Activated CD4-positive, alpha-beta T cell treated with anti-CD3 and anti-CD28 coated beads, Interleukin-2, amount 10 ng/mL, durations not matched to agents 24 days and 14 days (primary cell): ENCODE measurements at regions not wholly inside any gene's neighbourhood (a gene's known extent, or its start where the extent isn't known, plus 50 kb on each side); places are given as distances from the start of the nearest gene placed in this dataset.

ENCODE experiments used
- DNase-seq: peaks from one replicate; pipeline ENCODE4 v3.0.0; 2022
- H3K27ac Mint-ChIP-seq: one replicate; pipeline ENCODE4 v1.8.0; 2022; ENCODE audit warnings: mild to moderate bottlenecking, mixed read lengths
- H3K27me3 Mint-ChIP-seq: one replicate; pipeline ENCODE4 v1.8.0; 2022; ENCODE audit warnings: mixed read lengths
- H3K36me3 Mint-ChIP-seq: one replicate; pipeline ENCODE4 v1.8.0; 2022; ENCODE audit warnings: low read depth, mild to moderate bottlenecking, mixed read lengths
- H3K4me1 Mint-ChIP-seq: one replicate; pipeline ENCODE4 v1.8.0; 2021; ENCODE audit warnings: mixed read lengths
- H3K4me3 Mint-ChIP-seq: one replicate; pipeline ENCODE4 v1.8.0; 2022; ENCODE audit warnings: mild to moderate bottlenecking, moderate library complexity, mixed read lengths
- H3K9me3 Mint-ChIP-seq: one replicate; pipeline ENCODE4 v1.8.0; 2021; ENCODE audit warnings: mixed read lengths
- intact Hi-C: fragments of 100-400 bp; cut with micrococcal nuclease; formaldehyde crosslinking; loops from one replicate; pipeline ENCODE4 v1.15.1; 2023

DNA sequence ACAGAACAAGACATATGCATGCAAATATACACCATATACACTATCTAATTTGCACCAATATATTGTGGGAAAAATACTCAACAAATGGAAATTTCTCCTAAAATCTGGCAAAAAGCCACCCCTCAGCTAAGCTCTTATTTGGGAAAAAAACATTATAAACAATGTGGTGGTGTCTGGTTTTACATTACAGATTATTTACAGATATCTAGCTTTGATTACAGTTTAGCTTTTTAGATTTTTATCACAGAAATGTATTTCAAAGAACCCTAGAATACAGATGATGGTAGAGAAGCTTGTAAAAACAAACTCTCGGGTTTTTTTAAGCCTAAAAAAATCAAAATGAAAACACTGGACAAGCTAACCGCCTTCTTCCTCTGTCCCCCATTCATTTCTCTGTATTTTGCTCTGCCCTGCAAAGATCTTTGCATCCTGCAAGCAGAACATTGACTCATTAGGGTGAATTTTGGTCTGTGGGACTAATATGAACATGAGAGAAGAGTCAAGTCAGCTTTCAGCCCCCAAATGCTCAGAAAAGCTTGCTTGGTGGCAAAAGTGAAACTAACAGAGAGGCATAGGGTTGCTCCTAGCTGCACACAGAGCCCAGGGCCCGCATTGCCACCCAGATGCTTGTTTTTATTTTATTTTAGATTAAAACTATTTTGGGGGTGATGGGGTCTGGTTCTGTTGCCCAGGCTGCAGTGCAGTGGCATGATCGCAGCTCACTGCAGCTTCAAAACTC lies 88.8 kb upstream of the LYZL1 start:
- Mint-ChIP-seq H3K4me1 (no peaks in the 10 kb centered on the region), H3K9me3 (no peaks in the 10 kb centered on the region), H3K4me3 (no peak overlapping the region), H3K27ac (no peak overlapping the region), H3K27me3 (no peaks in the 10 kb centered on the region), H3K36me3 (no peaks in the 10 kb centered on the region)
- DNase-seq = no peak
- intact Hi-C loops = no loop called here

DNA sequence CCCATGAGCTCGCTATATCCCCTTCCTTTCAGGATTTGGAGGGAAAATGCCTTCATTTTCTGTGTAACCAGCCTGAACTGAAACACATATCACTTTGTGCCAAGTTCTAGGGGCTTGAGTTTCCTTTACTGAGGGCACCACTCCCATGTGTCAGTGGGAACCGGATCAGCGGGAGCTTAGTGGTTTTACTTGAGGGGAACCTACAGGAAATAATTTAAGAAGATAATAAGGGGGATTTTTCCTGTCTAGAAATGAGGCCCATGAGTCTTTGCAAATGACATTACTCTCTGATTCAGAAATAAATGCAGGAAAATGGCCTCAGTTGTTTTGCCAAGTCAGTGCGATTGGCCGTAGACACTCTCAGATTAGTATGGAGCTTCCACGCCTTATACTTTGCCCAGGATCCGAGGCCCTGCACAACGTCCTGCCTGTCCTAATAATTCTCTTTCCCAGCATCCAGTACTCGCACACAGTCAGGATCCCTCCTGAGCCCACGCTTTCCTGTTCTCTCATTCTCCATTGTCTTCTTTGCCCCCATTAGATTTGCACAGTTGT lies 86.4 kb upstream of the LYZL1 start:
- Mint-ChIP-seq H3K4me1 (no peaks in the 10 kb centered on the region), H3K27me3 (no peaks in the 10 kb centered on the region), H3K4me3 (no peak overlapping the region), H3K9me3 (no peaks in the 10 kb centered on the region), H3K36me3 (no peaks in the 10 kb centered on the region), H3K27ac (no peak overlapping the region)
- no peak for DNase-seq
- intact Hi-C loops = no loop called here

DNA sequence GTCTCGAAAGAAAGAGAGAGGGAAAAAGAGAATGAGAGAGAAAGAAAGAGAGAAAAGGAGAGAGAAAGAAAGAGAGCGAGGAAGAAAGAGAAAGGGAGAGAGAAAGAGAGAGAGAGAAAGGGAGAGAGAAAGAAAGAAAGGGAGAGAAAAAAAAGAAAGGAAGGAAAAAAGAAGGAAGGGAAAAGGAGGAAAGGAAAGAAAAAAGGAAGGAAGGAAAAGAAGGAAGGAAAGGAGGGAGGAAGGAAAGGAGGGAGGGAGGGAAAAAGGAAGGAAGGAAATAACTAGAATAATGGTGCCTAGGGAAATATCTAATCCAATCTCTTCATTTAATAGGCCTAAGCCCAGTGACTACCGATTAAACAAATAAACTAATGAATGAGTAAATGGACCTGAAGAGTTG lies 85.4 kb upstream of the LYZL1 start:
- no peaks in the 10 kb centered on the region for H3K36me3 Mint-ChIP-seq
- H3K4me3 Mint-ChIP-seq = no peak overlapping the region
- intact Hi-C loops = no loop called here
- no peak overlapping the region for H3K27ac Mint-ChIP-seq
- H3K27me3 Mint-ChIP-seq = no peaks in the 10 kb centered on the region
- no peaks in the 10 kb centered on the region for H3K4me1 Mint-ChIP-seq
- DNase-seq = no peak
- no peaks in the 10 kb centered on the region for H3K9me3 Mint-ChIP-seq

DNA sequence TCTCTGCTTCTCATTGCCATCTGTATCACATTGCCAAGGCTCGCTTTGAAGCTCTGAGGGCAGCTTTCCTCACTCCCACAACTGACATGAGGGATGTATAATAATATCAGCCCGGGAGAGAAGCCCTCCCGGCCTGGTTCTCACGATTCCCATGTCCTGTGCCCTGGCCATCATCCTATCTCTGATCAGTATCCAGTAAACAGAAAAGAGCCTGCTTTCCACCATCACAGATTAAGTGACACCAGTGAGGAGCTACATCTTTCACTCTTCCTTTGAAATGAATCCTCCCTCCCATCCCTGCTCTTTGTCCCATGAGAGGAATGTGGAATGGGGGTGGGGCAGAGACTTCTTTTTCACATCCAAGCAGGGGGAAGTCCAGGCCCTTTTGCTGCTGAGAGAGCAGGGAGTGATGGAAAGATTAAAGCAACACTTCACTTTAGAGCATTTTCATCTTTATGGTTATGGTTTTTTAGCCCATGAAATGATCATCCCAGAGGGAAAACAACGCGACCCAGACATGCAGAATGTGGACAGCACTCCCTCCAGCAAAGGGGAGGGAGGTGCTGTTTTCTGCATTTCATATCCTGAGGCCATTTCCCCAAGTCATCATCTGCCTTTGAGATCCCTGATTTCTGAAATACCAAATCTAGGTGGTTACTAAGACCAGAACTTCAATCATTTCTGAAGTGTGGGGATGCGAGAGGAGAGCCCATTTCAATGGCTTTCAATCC lies 84.6 kb upstream of the LYZL1 start:
- intact Hi-C loops = no loop called here
- no peaks in the 10 kb centered on the region for H3K4me1 Mint-ChIP-seq
- H3K9me3 Mint-ChIP-seq = no peaks in the 10 kb centered on the region
- no peak overlapping the region for H3K27ac Mint-ChIP-seq
- H3K27me3 Mint-ChIP-seq = no peaks in the 10 kb centered on the region
- no peaks in the 10 kb centered on the region for H3K36me3 Mint-ChIP-seq
- DNase-seq = no peak
- no peak overlapping the region for H3K4me3 Mint-ChIP-seq

DNA sequence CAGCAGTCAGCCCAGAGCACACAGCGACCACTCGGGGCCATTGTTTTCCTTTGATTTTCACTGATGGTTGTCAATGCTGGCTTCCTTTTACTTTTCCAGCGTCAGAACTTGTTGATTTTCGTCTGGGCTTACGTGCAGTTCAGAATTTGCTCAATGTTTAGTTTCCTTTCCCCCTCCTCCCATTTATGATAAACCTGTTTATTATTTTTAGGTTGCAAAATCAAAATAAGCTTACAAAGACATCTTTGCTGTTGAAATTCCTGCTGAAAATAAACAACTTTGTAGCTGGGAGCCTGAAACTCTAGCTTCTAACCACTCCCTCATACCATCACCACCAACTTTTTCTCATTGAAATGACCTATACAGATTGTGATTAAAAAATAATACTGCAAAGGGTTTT lies 83.1 kb upstream of the LYZL1 start:
- Mint-ChIP-seq H3K9me3 (no peaks in the 10 kb centered on the region), H3K27ac (no peak overlapping the region), H3K4me1 (no peaks in the 10 kb centered on the region), H3K27me3 (no peaks in the 10 kb centered on the region), H3K4me3 (no peak overlapping the region), H3K36me3 (no peaks in the 10 kb centered on the region)
- intact Hi-C loops = no loop called here
- DNase-seq = no peak

DNA sequence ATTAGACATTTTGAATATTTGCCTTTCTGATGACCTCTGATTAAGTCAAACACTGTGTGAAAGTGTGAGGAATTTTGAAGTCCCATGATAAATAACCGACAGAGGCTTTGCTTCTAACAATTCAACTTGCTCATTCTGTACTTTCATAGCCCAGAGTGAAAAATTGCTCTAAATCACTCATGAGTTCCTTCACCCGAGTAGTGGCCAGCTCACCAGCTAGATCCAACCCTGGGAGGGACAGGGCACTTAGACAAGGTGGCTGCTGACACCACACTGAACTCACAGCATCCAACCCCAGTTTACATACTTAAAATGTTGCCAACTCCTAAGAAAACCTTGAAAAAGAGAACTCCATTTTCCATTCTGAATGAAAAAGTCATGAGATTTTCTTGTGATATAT lies 80.0 kb upstream of the LYZL1 start:
- intact Hi-C loops = no loop called here
- no peak overlapping the region for H3K4me3 Mint-ChIP-seq
- no peak overlapping the region for H3K27ac Mint-ChIP-seq
- no peaks in the 10 kb centered on the region for H3K9me3 Mint-ChIP-seq
- no peak for DNase-seq
- no peaks in the 10 kb centered on the region for H3K36me3 Mint-ChIP-seq
- no peaks in the 10 kb centered on the region for H3K27me3 Mint-ChIP-seq
- no peaks in the 10 kb centered on the region for H3K4me1 Mint-ChIP-seq

DNA sequence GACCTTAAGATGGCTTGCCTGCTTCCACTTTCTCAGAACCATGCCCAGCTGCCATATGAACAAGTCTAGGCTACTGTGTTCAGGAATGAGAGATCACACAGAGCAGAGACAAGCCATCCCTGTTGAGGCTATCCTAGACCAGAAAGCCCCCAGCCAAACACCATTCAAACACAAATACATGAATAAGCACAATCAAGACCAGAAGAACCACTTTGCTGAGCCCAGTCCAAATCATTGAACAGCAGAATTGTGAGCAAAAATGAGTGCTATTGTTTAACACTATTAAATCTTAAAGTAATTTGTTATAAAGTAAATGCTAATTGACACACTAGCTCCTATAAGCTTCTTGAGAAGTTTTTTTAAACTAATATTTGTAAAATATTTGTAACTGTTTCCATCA lies 79.0 kb upstream of the LYZL1 start:
- intact Hi-C loops = no loop called here
- no peak for DNase-seq
- Mint-ChIP-seq H3K27ac (no peak overlapping the region), H3K36me3 (no peaks in the 10 kb centered on the region), H3K9me3 (no peaks in the 10 kb centered on the region), H3K4me3 (no peak overlapping the region), H3K4me1 (no peaks in the 10 kb centered on the region), H3K27me3 (no peaks in the 10 kb centered on the region)

DNA sequence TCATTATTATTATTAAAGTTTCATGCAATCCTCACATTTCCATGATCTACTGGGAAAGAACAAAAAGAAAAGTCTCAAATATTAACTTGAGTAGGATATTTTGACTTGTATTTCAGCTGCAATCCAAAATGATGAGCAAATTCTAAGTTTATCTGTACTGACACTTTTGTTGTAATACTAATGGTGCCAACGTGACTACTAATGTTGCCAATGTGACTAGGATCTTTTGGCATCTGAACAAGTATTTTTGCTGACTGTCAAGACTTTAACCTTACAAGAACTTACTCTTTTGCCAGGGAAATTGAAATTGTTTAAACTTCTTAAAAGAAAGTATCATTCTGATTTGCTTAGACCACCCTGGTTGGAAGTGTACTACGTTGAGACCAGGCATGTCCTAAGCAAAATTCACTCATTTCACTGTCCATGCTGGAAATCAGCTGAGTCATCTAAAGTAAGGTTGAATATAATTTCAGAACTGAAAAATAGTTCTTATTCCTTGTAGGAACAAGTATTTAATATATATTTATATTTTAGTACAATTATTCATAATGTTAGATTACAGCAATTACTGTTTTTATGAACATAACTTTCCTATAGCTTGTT lies 78.5 kb upstream of the LYZL1 start:
- H3K27ac Mint-ChIP-seq = no peak overlapping the region
- H3K9me3 Mint-ChIP-seq = no peaks in the 10 kb centered on the region
- H3K4me1 Mint-ChIP-seq = no peaks in the 10 kb centered on the region
- H3K36me3 Mint-ChIP-seq = no peaks in the 10 kb centered on the region
- DNase-seq = no peak
- H3K4me3 Mint-ChIP-seq = no peak overlapping the region
- intact Hi-C loops = no loop called here
- H3K27me3 Mint-ChIP-seq = no peaks in the 10 kb centered on the region

DNA sequence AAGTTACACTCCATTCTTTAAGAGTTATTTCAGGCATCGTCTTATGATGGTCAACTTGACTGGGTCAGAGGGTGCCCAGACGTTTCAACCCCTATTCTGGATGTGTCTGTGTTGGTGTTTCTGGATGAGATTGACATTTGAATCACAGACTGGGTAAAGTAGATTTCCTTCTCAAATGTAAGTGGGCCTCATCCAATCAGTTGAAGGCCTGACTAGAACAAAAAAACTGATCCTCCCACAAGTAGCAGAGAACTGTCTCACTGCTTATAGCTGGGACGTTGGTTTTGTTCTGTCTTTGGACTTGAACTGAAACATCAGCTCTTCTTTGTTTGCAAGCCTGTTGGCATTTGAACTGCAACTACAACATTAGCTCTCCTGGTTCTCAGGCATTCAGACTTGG lies 76.3 kb upstream of the LYZL1 start:
- intact Hi-C loops = no loop called here
- Mint-ChIP-seq H3K27me3 (no peaks in the 10 kb centered on the region), H3K27ac (no peak overlapping the region), H3K36me3 (no peaks in the 10 kb centered on the region), H3K4me3 (no peak overlapping the region), H3K9me3 (no peaks in the 10 kb centered on the region), H3K4me1 (no peaks in the 10 kb centered on the region)
- DNase-seq = no peak

DNA sequence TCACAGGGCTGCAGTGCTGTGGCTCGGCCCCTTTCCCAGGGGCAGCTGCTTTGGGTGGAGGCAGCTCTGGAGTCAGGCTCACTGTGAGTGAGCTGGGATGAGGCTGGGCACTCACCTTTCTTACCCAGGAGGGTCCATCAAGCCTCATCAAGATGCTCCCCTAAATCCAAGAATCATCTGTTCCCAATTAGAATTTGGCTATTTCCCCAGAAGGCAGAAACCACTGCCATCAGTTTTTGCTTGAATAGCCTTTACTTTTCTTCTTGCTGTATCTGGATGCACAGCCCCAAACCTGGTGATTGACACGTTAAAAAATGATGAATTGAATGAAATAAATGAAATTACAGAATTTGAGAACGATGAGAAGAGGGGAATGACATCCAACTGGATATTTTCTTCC lies 74.3 kb upstream of the LYZL1 start:
- intact Hi-C loops = no loop called here
- no peaks in the 10 kb centered on the region for H3K36me3 Mint-ChIP-seq
- H3K27ac Mint-ChIP-seq = no peak overlapping the region
- H3K9me3 Mint-ChIP-seq = no peaks in the 10 kb centered on the region
- H3K4me1 Mint-ChIP-seq = no peaks in the 10 kb centered on the region
- H3K4me3 Mint-ChIP-seq = no peak overlapping the region
- DNase-seq = no peak
- no peaks in the 10 kb centered on the region for H3K27me3 Mint-ChIP-seq

DNA sequence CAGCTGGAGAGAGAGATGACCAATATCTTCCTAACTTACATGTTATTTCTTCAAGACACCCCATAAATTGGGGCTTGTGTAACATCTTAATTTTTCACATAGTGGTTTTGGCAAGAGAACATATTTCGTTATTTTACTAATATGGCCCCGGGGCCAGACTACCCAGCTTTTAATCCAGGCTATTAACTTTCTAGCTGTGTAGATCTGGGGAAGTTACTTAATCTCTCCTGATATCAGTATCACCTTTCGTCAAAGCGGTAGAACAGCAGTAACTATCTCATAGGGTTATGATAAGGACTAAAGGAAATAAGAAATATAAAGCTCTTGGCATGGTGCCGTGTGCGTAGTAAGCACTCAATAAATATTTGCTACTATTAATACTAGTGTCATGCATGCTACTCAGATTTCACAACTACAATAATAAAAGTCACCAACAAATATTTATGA lies 71.6 kb upstream of the LYZL1 start:
- no peak overlapping the region for H3K4me3 Mint-ChIP-seq
- no peaks in the 10 kb centered on the region for H3K4me1 Mint-ChIP-seq
- no peaks in the 10 kb centered on the region for H3K9me3 Mint-ChIP-seq
- intact Hi-C loops = no loop called here
- no peaks in the 10 kb centered on the region for H3K27me3 Mint-ChIP-seq
- H3K27ac Mint-ChIP-seq = no peak overlapping the region
- no peak for DNase-seq
- no peaks in the 10 kb centered on the region for H3K36me3 Mint-ChIP-seq

DNA sequence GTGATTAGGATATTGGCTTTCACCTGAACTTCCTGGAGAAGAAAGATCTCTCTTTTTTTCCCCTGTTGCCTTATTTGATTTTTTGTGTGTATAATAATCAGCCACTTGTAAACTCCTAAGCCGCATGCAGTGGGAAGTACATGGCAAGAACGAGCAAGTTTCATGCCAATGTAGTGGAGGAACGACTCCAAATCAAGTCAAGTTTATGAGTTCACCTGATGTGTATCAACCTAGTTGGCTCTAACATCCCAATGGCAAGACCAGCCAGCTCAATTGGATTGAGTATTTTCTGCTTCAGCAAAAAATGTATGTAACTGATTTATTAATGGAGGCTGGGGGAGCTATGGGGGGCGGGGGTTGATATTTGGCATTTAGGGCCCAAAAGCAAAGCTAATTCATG lies 65.5 kb upstream of the LYZL1 start:
- no peak overlapping the region for H3K27ac Mint-ChIP-seq
- H3K4me3 Mint-ChIP-seq = no peak overlapping the region
- H3K9me3 Mint-ChIP-seq = no peaks in the 10 kb centered on the region
- H3K36me3 Mint-ChIP-seq = no peaks in the 10 kb centered on the region
- no peaks in the 10 kb centered on the region for H3K4me1 Mint-ChIP-seq
- intact Hi-C loops = no loop called here
- no peaks in the 10 kb centered on the region for H3K27me3 Mint-ChIP-seq
- no peak for DNase-seq

DNA sequence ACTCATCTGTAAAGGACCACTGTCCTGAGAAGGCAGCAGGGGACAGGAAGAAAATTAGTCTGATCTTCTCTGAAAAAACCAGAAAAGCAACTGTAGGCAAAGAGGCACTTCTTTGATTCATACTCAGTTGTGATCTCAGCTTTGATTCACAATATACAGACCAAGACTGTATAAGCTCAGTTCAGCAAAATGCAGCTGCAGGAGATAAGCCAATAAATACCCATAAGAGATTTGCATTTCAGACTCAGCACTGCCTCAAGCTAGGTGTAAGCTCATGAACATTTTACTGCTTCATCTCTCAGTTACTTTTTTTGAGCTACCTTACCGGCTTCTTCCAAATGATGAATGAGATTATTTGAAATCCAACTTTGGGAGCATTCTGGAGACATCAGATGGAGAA lies 64.2 kb upstream of the LYZL1 start:
- intact Hi-C loops = no loop called here
- Mint-ChIP-seq H3K27ac (no peak overlapping the region), H3K4me3 (no peak overlapping the region), H3K27me3 (no peaks in the 10 kb centered on the region), H3K36me3 (no peaks in the 10 kb centered on the region), H3K4me1 (no peaks in the 10 kb centered on the region), H3K9me3 (no peaks in the 10 kb centered on the region)
- DNase-seq = no peak

DNA sequence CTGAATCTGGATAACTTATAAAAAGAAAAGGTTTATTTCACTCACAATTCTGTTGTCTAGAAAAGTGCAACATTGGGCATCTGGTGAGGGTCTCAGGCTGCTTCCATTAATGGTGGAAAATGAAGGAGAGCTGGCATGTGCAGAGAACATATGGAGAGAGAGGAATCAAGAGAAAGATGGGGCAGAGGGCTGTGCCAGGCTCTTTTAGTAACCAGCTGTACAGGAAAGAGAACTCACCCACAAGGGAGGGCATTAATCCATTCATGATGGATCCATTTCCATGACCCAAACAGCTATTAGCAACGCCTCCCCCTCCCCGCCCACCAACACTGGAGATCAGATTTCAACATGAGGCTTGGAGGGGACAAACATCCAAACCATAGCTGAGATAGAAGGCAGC lies 61.7 kb upstream of the LYZL1 start:
- H3K9me3 Mint-ChIP-seq = no peaks in the 10 kb centered on the region
- no peaks in the 10 kb centered on the region for H3K27me3 Mint-ChIP-seq
- H3K4me1 Mint-ChIP-seq = no peaks in the 10 kb centered on the region
- DNase-seq = no peak
- H3K36me3 Mint-ChIP-seq = no peaks in the 10 kb centered on the region
- intact Hi-C loops = no loop called here
- no peak overlapping the region for H3K27ac Mint-ChIP-seq
- H3K4me3 Mint-ChIP-seq = no peak overlapping the region
